ENCODE measurements at regions not wholly inside any gene's neighbourhood (a gene's known extent, or its start where the extent isn't known, plus 50 kb on each side); places are given as distances from the start of the nearest gene placed in this dataset.
A peak's percentile ranks its signal among the peaks of the same experiment; 100 is the strongest.

- no peak for DNase-seq (ENCODE audit: low spot score)
These were observed 1018.6 kb downstream of the TBC1D22A start for GRCh38 chr22:47781024-47781423.

DNA sequence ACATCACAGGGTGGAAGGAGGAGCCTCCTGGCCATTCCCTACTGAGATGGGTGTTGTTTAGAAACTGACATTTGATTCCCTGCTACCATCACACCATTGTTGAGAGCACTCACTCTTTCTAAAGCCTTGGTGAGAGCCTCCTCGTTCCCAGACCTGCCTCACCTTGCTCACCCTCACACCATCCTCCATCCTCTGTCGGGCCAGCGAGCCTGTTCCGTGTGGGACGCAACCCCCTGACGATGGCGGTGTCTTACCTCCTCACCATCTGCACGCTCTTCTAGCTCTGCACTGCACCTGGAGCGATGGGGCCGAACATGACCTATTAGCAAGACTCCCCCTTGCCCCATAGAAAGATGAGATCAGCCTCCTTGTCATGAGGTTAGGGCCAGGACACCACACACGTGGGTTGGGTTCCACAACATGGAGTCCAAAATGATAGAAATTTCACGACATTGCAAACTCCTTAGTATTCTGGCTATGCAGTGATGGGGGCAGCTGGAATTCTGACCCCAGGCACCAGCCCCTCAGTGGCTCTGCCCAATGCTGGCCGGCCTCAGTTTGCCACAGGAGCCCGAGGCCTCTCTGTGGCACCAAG lies 1017.9 kb downstream of the TBC1D22A start:
- DNase-seq (ENCODE audit: low spot score) = no peak

- no peak for DNase-seq (ENCODE audit: low spot score)
These were observed 1017.0 kb downstream of the TBC1D22A start for GRCh38 chr22:47779474-47779873.

- DNase-seq (ENCODE audit: low spot score) = no peak
These were observed 1015.8 kb downstream of the TBC1D22A start for GRCh38 chr22:47778160-47778658.

- no peak for DNase-seq (ENCODE audit: low spot score)
These were observed 1015.0 kb downstream of the TBC1D22A start for GRCh38 chr22:47777426-47777825.

- peak; percentile 4 for DNase-seq (ENCODE audit: low spot score)
These were observed 1013.9 kb downstream of the TBC1D22A start for GRCh38 chr22:47776329-47776728.

- no peak for DNase-seq (ENCODE audit: low spot score)
These were observed 1013.2 kb downstream of the TBC1D22A start for GRCh38 chr22:47775686-47776085.

GRCh38 chr22:47775191-47775590 lies 1012.7 kb downstream of the TBC1D22A start:
- DNase-seq (ENCODE audit: low spot score) = no peak

GRCh38 chr22:47773635-47774034 lies 1011.2 kb downstream of the TBC1D22A start:
- DNase-seq (ENCODE audit: low spot score) = no peak

GRCh38 chr22:47772864-47773263 lies 1010.4 kb downstream of the TBC1D22A start:
- DNase-seq (ENCODE audit: low spot score) = no peak

DNA sequence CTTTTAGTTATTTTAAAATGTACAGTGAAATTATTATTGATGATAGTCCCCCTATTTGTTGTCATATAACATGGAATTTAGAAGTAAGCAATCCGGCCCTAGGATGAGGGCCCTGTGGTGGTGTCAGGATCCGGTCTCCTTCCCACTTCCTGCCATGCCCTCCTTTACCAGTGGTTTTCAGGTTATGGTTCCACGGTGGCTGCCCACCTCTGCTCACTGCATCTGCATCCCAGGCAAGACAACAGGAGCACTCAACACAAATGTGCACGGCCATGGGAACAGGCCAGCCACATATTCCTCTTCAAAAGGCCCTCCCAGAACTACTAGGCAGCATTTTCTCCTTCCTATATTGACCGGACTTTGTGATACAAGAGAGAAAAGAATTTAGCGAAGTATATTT lies 1007.2 kb downstream of the TBC1D22A start:
- DNase-seq (ENCODE audit: low spot score) = no peak

- no peak for DNase-seq (ENCODE audit: low spot score)
These were observed 1005.6 kb downstream of the TBC1D22A start for GRCh38 chr22:47768027-47768426.

GRCh38 chr22:47767403-47767802 lies 1005.0 kb downstream of the TBC1D22A start:
- no peak for DNase-seq (ENCODE audit: low spot score)

DNA sequence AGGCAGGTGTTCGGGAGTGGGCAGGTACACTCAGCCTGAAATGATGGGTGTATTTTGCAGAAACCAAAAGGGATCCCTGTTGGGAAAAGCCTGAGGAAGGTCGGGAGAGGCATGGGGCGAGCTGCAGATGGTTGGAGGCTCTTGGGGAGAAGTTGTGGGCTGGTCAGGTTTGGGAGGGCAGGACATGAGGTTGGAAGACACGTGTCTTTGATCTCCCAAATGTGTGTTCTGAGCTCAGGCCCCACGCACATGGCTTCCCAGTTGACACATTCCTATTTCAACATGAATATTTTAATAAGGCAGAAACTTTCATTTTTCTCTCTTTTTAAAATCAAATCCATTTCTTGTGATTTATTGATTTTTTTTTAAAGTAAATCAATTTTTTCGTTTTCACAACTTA lies 1003.3 kb downstream of the TBC1D22A start:
- no peak for DNase-seq (ENCODE audit: low spot score)

- no peak for DNase-seq (ENCODE audit: low spot score)
These were observed 999.7 kb downstream of the TBC1D22A start for GRCh38 chr22:47762141-47762540.

DNA sequence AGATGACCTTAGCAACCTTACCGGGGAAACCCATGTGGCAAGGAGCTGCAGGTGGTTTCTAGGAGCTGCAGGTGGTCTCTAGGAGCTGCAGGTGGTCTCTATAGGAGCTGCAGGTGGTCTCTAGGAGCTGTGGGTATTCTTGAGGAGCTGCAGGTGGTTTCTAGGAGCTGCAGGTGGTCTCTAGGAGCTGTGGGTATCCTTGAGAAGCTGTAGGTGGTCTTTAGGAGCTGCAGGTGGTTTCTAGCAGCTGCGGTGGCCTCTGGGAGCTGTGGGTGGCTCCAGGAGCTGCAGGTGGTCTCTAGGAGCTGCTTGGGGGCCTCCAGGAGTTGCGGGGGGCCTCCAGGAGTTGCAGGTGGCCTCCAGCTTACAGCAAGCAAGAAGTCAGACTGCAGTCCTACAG lies 997.5 kb downstream of the TBC1D22A start:
- no peak for DNase-seq (ENCODE audit: low spot score)

DNA sequence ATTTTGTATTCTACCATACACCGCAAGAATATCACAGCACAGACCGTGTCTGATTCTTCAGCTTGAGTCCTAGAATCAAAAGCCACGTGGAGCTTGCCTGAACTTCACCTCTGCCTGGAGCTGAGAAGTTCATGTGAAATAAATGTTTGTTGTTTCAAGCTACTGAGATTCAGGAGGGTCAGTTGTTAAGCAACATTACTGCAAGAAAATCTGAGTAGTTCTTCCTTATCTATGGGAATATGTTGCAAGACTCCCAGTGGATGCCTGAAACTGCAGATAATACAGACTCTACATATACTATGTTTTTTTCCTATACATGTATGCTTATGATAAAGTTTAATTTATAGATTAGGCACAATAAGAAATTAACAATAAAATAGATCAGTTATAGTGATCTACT lies 995.3 kb downstream of the TBC1D22A start:
- DNase-seq (ENCODE audit: low spot score) = no peak

DNA sequence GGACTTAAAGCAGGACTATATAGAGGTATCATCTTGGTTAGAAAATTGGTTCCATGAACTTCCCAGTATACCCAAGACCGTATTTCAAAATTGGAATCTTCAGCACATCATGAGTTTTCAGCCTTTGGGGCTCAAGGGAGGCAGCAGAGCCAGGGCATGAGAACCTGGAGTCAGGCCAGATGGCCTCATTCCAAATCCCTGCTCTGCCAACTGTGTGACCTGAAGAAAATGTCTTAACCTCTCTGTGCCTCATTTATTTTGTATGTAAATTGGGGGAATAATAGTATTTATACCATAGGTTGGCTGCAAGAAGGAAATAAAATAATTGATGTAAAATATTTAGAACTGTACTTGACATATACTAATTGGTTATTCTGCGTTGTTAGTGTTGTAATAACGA lies 987.6 kb downstream of the TBC1D22A start:
- DNase-seq (ENCODE audit: low spot score) = no peak

- no peak for DNase-seq (ENCODE audit: low spot score)
These were observed 986.5 kb downstream of the TBC1D22A start for GRCh38 chr22:47748957-47749356.

- no peak for DNase-seq (ENCODE audit: low spot score)
These were observed 985.8 kb downstream of the TBC1D22A start for GRCh38 chr22:47748271-47748670.

DNA sequence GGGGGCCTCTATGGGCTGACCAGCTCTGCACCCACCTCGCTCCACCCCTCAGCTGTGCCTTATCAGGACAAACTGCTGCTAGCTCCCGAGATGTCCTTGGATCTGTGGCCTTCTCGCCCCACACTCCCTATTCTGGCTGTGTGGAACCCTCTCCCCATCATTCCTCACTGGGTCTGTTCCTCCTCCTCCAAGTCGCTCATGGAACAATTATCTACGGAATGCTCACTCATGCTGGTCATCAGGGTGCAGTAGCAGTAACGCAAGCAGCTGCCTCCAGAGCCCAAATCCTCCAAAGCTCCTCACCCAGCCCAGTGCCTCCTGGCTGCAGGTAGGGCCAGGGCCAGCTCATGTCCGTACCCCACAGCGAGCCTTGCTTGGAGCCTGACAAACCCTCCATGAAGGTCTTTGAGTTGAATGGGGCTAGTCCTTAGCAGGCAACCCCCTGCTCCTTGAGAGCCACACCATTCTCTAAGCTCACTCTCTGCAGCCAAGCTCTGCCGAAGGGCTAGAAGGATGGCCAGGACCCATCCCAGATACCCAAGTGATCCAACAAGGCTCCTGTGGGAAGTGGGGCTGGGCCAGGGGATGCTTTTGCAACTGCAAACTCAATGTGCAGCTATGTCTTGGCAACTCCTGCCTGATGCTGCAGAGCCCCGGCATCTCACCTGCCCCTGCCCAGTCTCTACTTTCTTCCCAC lies 977.8 kb downstream of the TBC1D22A start:
- no peak for DNase-seq (ENCODE audit: low spot score)

DNA sequence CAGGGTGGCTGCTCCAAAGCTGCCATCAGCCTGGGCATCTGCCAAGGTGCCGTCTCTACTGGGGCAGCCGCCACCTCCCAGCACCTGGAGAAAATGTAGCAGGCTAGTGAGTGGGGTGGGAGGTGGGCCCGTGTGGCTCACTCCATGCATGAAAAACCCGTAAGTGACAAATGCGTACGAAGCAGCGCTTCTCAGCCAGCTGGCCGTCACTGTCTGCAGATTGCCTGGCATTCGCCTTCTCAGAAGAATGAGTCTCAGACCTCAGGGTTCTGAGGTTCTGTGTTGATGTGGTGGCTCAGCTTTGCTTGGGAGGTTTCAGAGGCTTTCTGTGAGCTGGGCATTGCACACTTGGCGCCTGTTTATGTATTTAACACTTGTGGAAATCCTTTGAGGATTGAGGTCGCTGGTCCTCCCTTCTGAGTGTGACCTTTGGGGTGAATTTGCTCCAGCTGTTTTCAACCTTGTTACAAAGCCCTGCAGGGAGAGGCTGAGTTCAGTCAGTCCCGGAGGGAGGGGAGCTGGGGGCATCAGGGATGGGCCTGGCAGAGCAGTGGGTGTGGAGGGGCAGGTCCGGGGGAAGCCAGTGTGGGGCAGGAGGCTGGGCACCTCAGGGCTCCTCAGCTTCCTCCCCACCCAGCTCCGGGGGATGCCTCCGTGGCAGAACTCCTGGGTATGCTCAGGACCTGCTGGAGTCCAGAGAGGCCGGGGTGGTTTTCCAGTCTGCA lies 977.0 kb downstream of the TBC1D22A start:
- DNase-seq (ENCODE audit: low spot score) = no peak

Data from HT-29 (cell line).